Activated CD8-positive, alpha-beta T cell treated with anti-CD3 and anti-CD28 coated beads, Interleukin-2, amount 10 ng/mL, durations not matched to agents 7 days and 5 days (primary cell): ENCODE measurements at regions not wholly inside any gene's neighbourhood (a gene's known extent, or its start where the extent isn't known, plus 50 kb on each side); places are given as distances from the start of the nearest gene placed in this dataset.

Experiments used
- ATAC-seq: fragments of 150-1000 bp; cut with Tn5 transposase; one replicate; pipeline ENCODE4 v1.10.0; 2021; ENCODE audit warnings: moderate library complexity
- CTCF ChIA-PET: fragments of 350-600 bp; sonication (Branson Sonifier 250); formaldehyde crosslinking; loops from one replicate; lab custom pipeline; 2021; ENCODE audit warnings: antibody characterized with exemption; lab: Charles Lee
- POLR2A ChIA-PET: fragments of 350-600 bp; sonication (Branson Sonifier 250); formaldehyde crosslinking; loops from one replicate; lab custom pipeline; 2021; ENCODE audit warnings: antibody characterized with exemption; lab: Charles Lee
- DNase-seq: peaks from one replicate; pipeline ENCODE4 v3.0.0-alpha.2; 2020
- H3K27ac Mint-ChIP-seq: one replicate; pipeline ENCODE4 v1.8.0; 2021; ENCODE audit warnings: mild to moderate bottlenecking, mixed read lengths
- H3K27me3 Mint-ChIP-seq: one replicate; pipeline ENCODE4 v1.8.0; 2021; ENCODE audit warnings: low read depth, mixed read lengths
- H3K36me3 Mint-ChIP-seq: one replicate; pipeline ENCODE4 v1.8.0; 2021; ENCODE audit warnings: low read depth, mixed read lengths
- H3K4me1 Mint-ChIP-seq: one replicate; pipeline ENCODE4 v1.8.0; 2021; ENCODE audit warnings: low read depth, mixed read lengths
- H3K4me3 Mint-ChIP-seq: one replicate; pipeline ENCODE4 v1.8.0; 2021; ENCODE audit warnings: mild to moderate bottlenecking, mixed read lengths
- H3K9me3 Mint-ChIP-seq: one replicate; pipeline ENCODE4 v1.8.0; 2022; ENCODE audit warnings: mixed read lengths; ENCODE audit not compliant: insufficient read depth

DNA sequence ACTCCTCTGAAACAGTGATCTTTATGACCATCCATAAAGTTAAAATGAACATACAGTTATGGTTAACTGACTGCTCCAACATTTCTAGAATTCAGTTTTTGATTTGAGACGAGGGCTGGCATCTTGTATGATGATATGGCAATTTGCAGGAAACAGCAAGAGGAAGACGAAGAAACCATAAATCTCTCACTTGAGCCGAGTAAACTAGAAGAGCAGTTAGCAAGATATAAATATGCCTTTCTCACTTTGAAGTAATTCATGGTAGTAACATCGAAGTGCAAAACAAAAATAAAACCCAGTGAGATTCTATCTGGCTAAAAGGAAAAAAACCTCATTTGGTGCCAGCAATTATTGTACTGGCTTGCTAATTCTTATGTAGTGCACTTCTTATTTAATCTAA is 139.0 kb upstream of the SPRY1 start:
- no peak overlapping the region for H3K4me3 Mint-ChIP-seq
- H3K9me3 Mint-ChIP-seq: no peaks in the 10 kb centered on the region
- ChIA-PET POLR2A (no interaction called here), CTCF (no interaction called here)
- H3K4me1 Mint-ChIP-seq: peaks cover 2% of the 10 kb centered on the region
- peaks cover 8% of the 10 kb centered on the region for H3K36me3 Mint-ChIP-seq
- H3K27me3 Mint-ChIP-seq: no peaks in the 10 kb centered on the region
- no peak for ATAC-seq
- no peak for DNase-seq
- H3K27ac Mint-ChIP-seq: no peak overlapping the region

DNA sequence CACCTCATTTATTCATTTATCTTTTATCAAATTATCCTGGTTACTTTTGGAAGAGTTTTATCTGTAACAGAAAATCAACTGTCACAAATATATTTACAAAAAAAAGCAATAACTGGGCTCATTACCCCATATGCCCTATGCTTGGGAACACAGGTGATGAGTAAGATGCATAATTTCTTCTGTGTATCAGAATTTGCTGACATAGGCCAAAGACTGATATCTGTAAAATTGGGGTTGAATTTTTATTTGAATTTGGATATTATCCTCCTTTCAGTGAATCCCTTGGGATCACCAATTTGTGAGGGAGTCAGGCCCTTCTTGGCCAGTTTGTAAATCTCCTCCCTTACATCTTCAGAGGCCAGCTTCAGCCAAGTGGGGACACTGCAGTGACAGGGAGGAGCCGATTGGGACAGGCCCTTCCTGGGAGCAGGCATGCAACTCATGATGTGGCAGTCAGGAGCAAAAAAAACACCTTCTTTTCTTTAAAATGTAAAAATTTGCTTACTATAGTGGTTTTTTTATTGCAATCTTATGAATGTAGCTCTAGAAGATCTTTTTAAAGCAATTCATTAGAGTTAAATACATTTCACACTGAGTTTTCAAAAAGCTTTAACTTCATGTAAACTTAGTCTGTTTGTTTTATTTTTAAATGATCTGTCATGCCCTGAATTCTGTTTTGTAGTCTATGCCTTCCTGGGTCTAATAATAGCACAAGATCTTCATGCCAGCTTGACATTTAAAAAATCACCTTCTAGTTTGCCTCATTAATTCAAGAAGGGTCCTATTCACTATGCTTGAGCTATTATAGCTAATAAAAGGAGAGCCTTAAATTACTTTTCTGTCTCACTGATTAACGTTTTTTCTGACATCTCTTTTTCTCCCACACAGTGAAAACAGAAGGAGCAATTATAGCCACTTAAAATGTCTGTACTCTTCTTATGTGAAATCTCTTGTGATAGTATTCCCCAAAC is 136.6 kb upstream of the SPRY1 start:
- POLR2A ChIA-PET: no interaction called here
- Mint-ChIP-seq H3K27ac (no peak overlapping the region), H3K4me1 (no peaks in the 10 kb centered on the region)

DNA sequence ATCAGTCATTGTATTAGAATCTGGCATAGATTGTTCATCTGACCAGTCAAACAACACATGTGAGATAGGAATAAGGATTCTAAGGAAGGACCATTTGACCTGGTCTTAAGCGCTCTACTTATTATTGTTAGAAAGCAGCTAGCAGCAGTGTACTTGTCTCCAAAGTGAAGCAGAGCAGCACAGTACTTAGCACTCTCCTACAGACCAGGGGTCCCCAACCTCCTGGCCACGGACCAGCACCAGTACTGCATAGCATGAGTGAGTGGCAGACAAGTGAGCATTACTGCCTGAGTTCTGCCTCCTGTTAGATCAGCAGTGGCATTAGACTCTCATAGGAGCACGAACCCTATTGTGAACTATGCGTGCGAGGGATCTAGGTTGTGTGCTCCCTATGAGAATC is 135.9 kb upstream of the SPRY1 start:
- Mint-ChIP-seq H3K27me3 (no peaks in the 10 kb centered on the region), H3K4me3 (no peak overlapping the region), H3K9me3 (no peaks in the 10 kb centered on the region), H3K27ac (no peak overlapping the region), H3K4me1 (no peaks in the 10 kb centered on the region), H3K36me3 (peaks cover 8% of the 10 kb centered on the region)
- ChIA-PET CTCF (no interaction called here), POLR2A (no interaction called here)
- ATAC-seq: no peak
- no peak for DNase-seq

More for the DNA sequence above, 136.6 kb upstream of the SPRY1 start:
- no peak for ATAC-seq
- no peak overlapping the region for H3K4me3 Mint-ChIP-seq
- no peaks in the 10 kb centered on the region for H3K27me3 Mint-ChIP-seq
- peaks cover 8% of the 10 kb centered on the region for H3K36me3 Mint-ChIP-seq
- CTCF ChIA-PET: no interaction called here
- H3K9me3 Mint-ChIP-seq: no peaks in the 10 kb centered on the region
- DNase-seq: no peak

DNA sequence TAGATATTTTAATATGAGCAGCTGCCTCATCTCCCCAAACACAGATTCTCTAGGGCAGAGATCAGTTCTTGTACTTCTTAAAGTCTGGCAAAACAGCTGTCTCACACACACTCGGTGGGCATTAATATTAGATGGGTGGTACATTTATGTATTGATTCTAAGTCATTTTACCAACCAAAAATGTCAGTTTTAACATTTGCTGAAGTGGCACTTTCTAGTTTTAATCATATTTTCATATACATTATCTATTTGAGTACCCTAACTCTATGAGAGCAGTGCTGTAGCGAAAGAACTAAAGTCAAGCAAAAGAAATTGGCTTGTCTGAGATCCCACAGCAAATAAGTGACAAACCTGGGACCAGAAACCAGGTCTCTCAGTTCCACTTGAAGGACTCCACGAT is 134.5 kb upstream of the SPRY1 start:
- CTCF ChIA-PET: no interaction called here
- peaks cover 3% of the 10 kb centered on the region for H3K36me3 Mint-ChIP-seq

DNA sequence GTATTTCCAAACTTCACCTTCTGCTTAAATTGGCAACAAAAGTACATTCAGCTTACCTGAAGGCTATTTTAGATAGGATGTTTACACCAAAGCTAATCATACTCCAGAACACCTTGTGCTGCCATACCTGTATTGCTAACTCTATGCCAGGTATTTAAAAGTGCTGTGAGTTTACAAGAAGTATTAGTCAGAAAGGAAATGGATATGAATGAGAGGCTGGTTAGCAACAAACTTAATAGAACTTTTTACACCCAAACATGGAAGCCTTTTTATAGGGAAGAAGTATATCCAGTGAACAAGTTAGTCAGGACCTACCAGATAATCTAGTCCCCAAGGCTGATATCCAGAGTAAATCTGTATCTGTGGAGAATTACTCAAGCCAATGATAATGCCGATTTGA is 131.2 kb upstream of the SPRY1 start:
- Mint-ChIP-seq H3K27me3 (no peaks in the 10 kb centered on the region), H3K4me1 (no peaks in the 10 kb centered on the region), H3K36me3 (no peaks in the 10 kb centered on the region), H3K9me3 (no peaks in the 10 kb centered on the region), H3K27ac (no peak overlapping the region), H3K4me3 (no peak overlapping the region)
- DNase-seq (no peak), ATAC-seq (no peak)
- ChIA-PET CTCF (no interaction called here), POLR2A (no interaction called here)

More for the DNA sequence above, 134.5 kb upstream of the SPRY1 start:
- H3K27ac Mint-ChIP-seq: no peak overlapping the region
- ATAC-seq: no peak
- H3K27me3 Mint-ChIP-seq: no peaks in the 10 kb centered on the region
- POLR2A ChIA-PET: no interaction called here
- H3K4me3 Mint-ChIP-seq: no peak overlapping the region
- DNase-seq: no peak
- H3K9me3 Mint-ChIP-seq: no peaks in the 10 kb centered on the region
- H3K4me1 Mint-ChIP-seq: no peaks in the 10 kb centered on the region

DNA sequence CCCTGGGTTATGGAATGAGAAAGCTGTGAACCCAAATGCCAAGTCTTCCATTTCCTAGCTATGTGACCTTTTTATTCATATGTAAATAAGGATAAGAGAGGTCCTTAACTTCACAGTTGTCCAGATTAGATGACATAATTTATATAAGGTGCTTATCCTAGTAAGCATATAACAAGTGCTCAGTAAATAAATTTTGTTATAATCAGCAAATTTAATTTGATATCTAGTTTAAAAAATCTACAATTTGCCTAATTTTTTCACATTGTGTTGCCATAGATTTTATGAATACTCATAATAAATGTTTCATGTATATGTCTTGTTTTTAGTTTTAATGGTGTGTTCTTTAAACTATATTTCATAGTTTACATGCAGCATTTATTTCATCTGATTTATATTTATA is 130.4 kb upstream of the SPRY1 start:
- no peak overlapping the region for H3K27ac Mint-ChIP-seq
- ChIA-PET CTCF (no interaction called here), POLR2A (no interaction called here)
- DNase-seq (no peak), ATAC-seq (no peak)
- H3K9me3 Mint-ChIP-seq: no peaks in the 10 kb centered on the region
- no peaks in the 10 kb centered on the region for H3K4me1 Mint-ChIP-seq
- no peak overlapping the region for H3K4me3 Mint-ChIP-seq
- H3K27me3 Mint-ChIP-seq: no peaks in the 10 kb centered on the region
- no peaks in the 10 kb centered on the region for H3K36me3 Mint-ChIP-seq

DNA sequence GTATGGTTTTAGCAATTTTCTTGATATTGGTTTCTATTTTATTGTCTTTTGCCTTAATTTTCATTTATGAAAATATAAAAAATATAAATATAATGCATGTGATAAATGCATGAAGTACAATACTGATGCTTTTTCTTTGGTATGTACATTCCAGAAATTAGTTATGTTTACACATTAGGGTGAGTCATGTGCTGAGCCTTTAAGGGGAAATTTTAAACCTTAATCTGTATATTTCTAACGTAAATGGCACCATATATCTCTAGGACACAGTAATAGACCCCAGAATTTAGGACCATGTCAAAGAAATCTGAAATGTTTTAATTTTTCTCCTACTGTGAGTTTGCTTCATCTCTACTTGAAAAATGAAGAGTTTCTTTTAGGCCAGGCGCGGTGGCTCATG is 117.8 kb upstream of the SPRY1 start:
- H3K4me1 Mint-ChIP-seq: no peaks in the 10 kb centered on the region
- H3K9me3 Mint-ChIP-seq: no peaks in the 10 kb centered on the region
- H3K27me3 Mint-ChIP-seq: no peaks in the 10 kb centered on the region
- no peaks in the 10 kb centered on the region for H3K36me3 Mint-ChIP-seq
- DNase-seq: no peak
- H3K4me3 Mint-ChIP-seq: no peak overlapping the region
- H3K27ac Mint-ChIP-seq: no peak overlapping the region
- CTCF ChIA-PET: no interaction called here
- no peak for ATAC-seq
- POLR2A ChIA-PET: no interaction called here

DNA sequence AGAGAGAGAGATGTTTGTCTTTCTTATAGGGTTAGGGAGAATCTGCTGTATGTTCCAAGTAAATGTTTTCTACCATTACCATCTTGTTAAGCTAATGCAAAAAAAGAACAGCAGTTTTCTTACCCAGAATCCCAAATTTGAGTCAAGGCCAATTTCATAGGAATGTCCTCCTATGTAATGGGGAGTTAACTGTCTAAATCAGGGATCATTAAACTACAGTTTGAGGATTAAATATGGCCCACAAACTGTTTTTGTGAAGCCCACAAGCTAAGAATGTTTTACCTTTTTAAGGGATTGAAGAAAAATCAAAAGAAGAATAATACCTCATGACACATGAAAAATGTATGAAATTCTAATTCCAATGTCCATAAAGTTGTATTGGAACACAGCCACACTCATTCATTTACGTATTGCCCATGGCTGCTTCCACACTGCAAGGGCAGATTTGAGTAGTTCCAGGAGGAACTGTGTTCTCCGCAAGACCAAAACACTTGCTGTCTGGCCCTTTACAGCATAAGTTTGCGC is 113.2 kb upstream of the SPRY1 start:
- POLR2A ChIA-PET: no interaction called here
- Mint-ChIP-seq H3K4me1 (no peaks in the 10 kb centered on the region), H3K9me3 (no peaks in the 10 kb centered on the region), H3K4me3 (no peak overlapping the region), H3K27me3 (no peaks in the 10 kb centered on the region), H3K27ac (no peak overlapping the region), H3K36me3 (no peaks in the 10 kb centered on the region)
- DNase-seq (no peak), ATAC-seq (no peak)
- CTCF ChIA-PET: no interaction called here

DNA sequence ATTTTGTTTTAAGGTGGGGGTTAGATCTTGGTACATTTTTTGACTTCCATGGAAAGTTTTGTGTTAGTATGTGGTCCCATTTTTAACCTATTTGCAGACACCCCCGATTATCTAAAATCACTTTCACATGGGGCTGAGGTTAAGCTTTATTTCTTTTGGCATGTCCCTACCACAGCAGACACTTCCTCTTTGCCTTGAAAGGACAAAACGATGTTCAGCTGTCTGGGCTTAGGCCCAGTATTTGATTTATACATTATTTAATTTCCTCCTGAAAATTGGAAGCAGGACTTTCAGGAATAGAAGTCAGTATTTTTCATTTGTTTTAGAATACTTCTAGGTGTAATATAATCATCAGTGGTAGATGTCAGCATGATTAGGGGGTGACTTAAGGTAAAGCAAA is 112.4 kb upstream of the SPRY1 start:
- CTCF ChIA-PET: no interaction called here
- no peak overlapping the region for H3K27ac Mint-ChIP-seq

DNA sequence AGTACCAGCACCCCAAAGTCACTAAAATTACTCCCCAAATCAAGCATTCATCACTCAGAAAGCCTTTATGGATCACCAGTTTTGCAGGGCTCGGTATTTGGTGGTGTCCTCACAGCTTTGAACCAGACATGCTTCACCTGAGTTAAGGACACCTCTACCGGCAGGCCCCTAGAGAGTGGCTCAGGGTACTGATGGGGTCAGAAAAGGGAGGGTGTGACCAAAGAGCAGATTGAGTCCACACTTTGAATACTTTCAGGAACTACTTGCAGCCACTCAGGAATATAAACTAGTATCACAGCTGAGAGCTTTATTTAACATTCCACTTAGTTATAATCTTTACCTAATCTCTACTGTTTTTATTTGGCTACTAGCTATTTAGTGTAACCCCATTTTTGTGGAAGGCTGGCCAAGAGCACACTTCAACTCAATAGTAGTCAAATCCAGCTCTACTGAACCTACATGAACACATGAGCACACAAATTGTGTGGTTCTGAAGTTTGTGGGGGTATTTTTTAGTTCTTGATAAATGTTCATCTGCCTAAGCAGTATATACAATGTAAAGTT is 109.6 kb upstream of the SPRY1 start:
- H3K27me3 Mint-ChIP-seq: no peaks in the 10 kb centered on the region
- H3K9me3 Mint-ChIP-seq: peaks cover 11% of the 10 kb centered on the region
- DNase-seq: no peak
- H3K4me3 Mint-ChIP-seq: no peak overlapping the region
- H3K4me1 Mint-ChIP-seq: no peaks in the 10 kb centered on the region
- ATAC-seq: no peak
- CTCF ChIA-PET: no interaction called here
- peaks cover 20% of the 10 kb centered on the region for H3K36me3 Mint-ChIP-seq
- POLR2A ChIA-PET: no interaction called here
- no peak overlapping the region for H3K27ac Mint-ChIP-seq

More for the DNA sequence above, 112.4 kb upstream of the SPRY1 start:
- Mint-ChIP-seq H3K9me3 (no peaks in the 10 kb centered on the region), H3K27me3 (no peaks in the 10 kb centered on the region), H3K4me3 (no peak overlapping the region), H3K36me3 (peaks cover under 1% of the 10 kb centered on the region), H3K4me1 (no peaks in the 10 kb centered on the region)
- ATAC-seq (no peak), DNase-seq (no peak)
- POLR2A ChIA-PET: interaction anchor here (0.7 kb wide), 1 partner anchor 556 kb away, joined by 3 read pairs; no protein-coding TSS in a partner anchor

DNA sequence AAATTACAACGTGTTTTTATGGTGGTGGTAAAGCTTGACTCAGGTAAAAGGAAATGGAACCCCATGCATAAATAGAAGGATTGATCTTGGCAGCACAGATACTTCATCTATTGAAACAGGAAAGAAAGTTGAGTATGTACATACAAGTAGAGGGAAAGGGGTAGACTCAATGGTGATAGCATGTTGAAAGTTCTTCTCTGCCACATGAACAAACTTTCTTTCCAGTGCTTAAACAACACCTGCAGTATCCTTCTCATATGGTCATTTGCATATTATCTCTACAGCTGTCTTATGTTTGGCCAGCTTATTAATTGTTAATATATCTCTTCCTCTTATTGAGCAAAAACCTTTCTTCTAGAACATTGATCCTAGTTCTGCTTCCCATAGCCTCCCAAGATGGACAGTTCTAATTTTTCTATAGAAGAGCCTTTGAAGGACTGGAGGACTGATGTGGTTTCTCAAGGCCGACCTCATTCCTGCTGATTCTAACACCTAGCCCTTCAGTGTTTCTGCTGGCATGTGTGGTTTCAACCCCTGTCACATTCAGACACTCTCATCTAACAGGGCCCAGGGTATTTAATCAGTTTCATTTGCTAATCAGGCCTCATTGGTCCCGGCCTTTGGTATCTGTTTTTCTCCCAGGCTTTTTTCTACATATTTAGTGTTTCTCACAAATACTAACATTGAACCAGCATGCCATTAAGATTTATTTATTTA is 108.1 kb upstream of the SPRY1 start:
- Mint-ChIP-seq H3K4me3 (no peak overlapping the region), H3K36me3 (peaks cover 22% of the 10 kb centered on the region), H3K4me1 (no peaks in the 10 kb centered on the region), H3K27ac (no peak overlapping the region), H3K9me3 (peaks cover 16% of the 10 kb centered on the region), H3K27me3 (no peaks in the 10 kb centered on the region)
- POLR2A ChIA-PET: no interaction called here
- CTCF ChIA-PET: no interaction called here
- DNase-seq: no peak
- ATAC-seq: no peak

DNA sequence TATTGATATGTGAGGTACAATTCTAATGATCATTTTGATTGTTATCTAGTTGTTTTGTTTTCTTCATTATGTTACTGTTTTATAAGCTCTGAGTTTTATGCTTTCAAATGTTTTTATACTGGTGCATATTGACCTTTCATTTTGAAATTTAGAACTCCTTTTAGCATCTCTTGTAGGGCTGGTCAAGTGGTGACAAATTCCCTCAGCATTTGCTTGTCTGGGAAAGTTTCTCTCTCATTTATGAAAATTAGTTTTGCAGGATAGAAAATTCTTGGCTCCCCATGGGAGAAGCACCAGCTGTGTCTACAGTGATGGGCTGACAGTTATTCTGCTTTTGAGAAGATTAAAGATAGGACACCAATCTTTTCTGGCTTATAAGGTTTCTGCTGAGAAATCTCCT is 105.3 kb upstream of the SPRY1 start:
- Mint-ChIP-seq H3K9me3 (peaks cover 16% of the 10 kb centered on the region), H3K27ac (no peak overlapping the region), H3K4me1 (no peaks in the 10 kb centered on the region), H3K27me3 (no peaks in the 10 kb centered on the region), H3K36me3 (peaks cover 22% of the 10 kb centered on the region), H3K4me3 (no peak overlapping the region)
- ATAC-seq: no peak
- CTCF ChIA-PET: no interaction called here
- POLR2A ChIA-PET: no interaction called here
- no peak for DNase-seq
